ENCODE measurements at regions not wholly inside any gene's neighbourhood (a gene's known extent, or its start where the extent isn't known, plus 50 kb on each side); places are given as distances from the start of the nearest gene placed in this dataset.

DNA sequence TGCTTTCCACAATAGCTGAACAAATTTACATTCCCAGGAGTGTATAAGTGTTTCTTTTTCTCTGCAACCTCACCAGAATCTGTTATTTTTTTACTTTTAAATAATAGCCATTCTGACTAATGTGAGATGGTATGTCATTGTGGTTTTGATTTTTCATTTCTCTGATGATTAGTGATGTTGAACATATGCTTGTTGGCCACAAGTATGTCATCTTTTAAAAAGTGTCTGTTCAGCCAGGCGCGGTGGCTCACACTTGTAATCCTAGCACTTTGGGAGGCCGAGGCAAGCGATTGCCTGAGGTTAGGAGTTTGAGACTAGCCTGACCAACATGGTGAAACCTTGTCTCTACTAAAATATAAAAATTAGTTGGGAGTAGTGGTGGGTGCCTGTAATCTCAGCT lies 619.3 kb downstream of the SI start:
- TF ChIP-seq GATA2 (IDR thresholded peaks at IDR 0.05; ENCODE audit: insufficient read depth, insufficient read length, low read depth, low read length) (no peak), JUN (IDR thresholded peaks at IDR 0.05; ENCODE audit: borderline replicate concordance, insufficient read depth, insufficient read length, low read depth) (no peak), EZH2 (IDR thresholded peaks at IDR 0.05; ENCODE audit: borderline replicate concordance, low read depth, low read length, severe bottlenecking) (no peak), FOS (IDR thresholded peaks at IDR 0.05; ENCODE audit: borderline replicate concordance, insufficient read depth, low read length) (no peak), MYC (IDR thresholded peaks at IDR 0.05; ENCODE audit: low read depth, low read length) (no peak), POLR2AphosphoS5 (IDR thresholded peaks at IDR 0.05; ENCODE audit: insufficient read depth, low read depth, low read length) (no peak), POLR2A (IDR thresholded peaks at IDR 0.05; ENCODE audit: low read depth, low read length) (no peak)
- TF ChIP-seq, protein P1, sequence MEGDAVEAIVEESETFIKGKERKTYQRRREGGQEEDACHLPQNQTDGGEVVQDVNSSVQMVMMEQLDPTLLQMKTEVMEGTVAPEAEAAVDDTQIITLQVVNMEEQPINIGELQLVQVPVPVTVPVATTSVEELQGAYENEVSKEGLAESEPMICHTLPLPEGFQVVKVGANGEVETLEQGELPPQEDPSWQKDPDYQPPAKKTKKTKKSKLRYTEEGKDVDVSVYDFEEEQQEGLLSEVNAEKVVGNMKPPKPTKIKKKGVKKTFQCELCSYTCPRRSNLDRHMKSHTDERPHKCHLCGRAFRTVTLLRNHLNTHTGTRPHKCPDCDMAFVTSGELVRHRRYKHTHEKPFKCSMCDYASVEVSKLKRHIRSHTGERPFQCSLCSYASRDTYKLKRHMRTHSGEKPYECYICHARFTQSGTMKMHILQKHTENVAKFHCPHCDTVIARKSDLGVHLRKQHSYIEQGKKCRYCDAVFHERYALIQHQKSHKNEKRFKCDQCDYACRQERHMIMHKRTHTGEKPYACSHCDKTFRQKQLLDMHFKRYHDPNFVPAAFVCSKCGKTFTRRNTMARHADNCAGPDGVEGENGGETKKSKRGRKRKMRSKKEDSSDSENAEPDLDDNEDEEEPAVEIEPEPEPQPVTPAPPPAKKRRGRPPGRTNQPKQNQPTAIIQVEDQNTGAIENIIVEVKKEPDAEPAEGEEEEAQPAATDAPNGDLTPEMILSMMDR (IDR thresholded peaks at IDR 0.05; ENCODE audit: extremely low read depth in 1 of 2, insufficient read depth in 1 of 2, low read depth in 1 of 2, low read length in 2 of 2), result no peak
- TF ChIP-seq, protein P2, sequence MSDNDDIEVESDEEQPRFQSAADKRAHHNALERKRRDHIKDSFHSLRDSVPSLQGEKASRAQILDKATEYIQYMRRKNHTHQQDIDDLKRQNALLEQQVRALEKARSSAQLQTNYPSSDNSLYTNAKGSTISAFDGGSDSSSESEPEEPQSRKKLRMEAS (IDR thresholded peaks at IDR 0.05; ENCODE audit: insufficient read depth, insufficient read length), result no peak
- Histone ChIP-seq H3K9me1 (replicated peaks; ENCODE audit: control insufficient read depth, extremely low read depth, insufficient read depth, low read length) (no peaks in the 10 kb centered on the region), H3K9me3 (replicated peaks; ENCODE audit: control insufficient read depth, insufficient read depth, low read length) (peaks cover 2% of the 10 kb centered on the region), H3K27me3 (ENCODE audit: control insufficient read depth in 2 of 2, insufficient read depth in 2 of 2, low read length in 2 of 2) (no peaks in the 10 kb centered on the region), H3K9ac (replicated peaks; ENCODE audit: extremely low read depth, insufficient read depth, low read length) (no peak overlapping the region), H3K4me1 (ENCODE audit: control insufficient read depth, extremely low read depth, insufficient read depth, low read length) (no peaks in the 10 kb centered on the region), H3K4me3 (replicated peaks in 1 of 3; ENCODE audit: insufficient read depth in 1 of 3, low read depth in 1 of 3, low read length in 3 of 3) (no peak overlapping the region), H3K4me2 (ENCODE audit: insufficient read depth, low read length) (no peak overlapping the region), H2AFZ (ENCODE audit: low read depth, low read length) (no peak overlapping the region), H3K27ac (ENCODE audit: insufficient read depth, low read depth, low read length) (no peak overlapping the region), H4K20me1 (replicated peaks; ENCODE audit: control insufficient read depth, extremely low read depth, insufficient read depth, low read length) (no peaks in the 10 kb centered on the region), H3K36me3 (ENCODE audit: control insufficient read depth in 2 of 2, extremely low read depth in 1 of 2, insufficient read depth in 2 of 2, low read length in 2 of 2) (no peaks in the 10 kb centered on the region), H3K79me2 (ENCODE audit: control insufficient read depth, insufficient read depth, low read length) (no peaks in the 10 kb centered on the region)
- dilution Hi-C loops (cut with MboI; ENCODE audit: extremely low pct_ligation_motif_present, low sequenced_read_pairs) (no loop called here), intact Hi-C loops (cut with micrococcal nuclease) (no loop called here)
- no TSS peak for BruUV-seq (replicated peaks)
- DNase-seq (ENCODE audit: low read depth, low spot score), result no peak
- ChIA-PET POLR2A (no interaction called here), CTCF (no interaction called here)
- no peak for FAIRE-seq

Data from endothelial cell of umbilical vein (primary cell).